Stimulated activated naive CD8-positive, alpha-beta T cell treated with anti-CD3 and anti-CD28 coated beads, Interleukin-15, Interleukin-2, amounts not matched to agents 100 U/mL and 50 U/mL, for 24 hours (primary cell): ENCODE measurements at regions not wholly inside any gene's neighbourhood (a gene's known extent, or its start where the extent isn't known, plus 50 kb on each side); places are given as distances from the start of the nearest gene placed in this dataset.

Experiments
- ATAC-seq: fragments of 150-1000 bp; cut with Tn5 transposase; one replicate; pipeline ENCODE4 v1.10.0; 2021
- DNase-seq: peaks from one replicate; pipeline ENCODE4 v3.0.0; 2021

DNA sequence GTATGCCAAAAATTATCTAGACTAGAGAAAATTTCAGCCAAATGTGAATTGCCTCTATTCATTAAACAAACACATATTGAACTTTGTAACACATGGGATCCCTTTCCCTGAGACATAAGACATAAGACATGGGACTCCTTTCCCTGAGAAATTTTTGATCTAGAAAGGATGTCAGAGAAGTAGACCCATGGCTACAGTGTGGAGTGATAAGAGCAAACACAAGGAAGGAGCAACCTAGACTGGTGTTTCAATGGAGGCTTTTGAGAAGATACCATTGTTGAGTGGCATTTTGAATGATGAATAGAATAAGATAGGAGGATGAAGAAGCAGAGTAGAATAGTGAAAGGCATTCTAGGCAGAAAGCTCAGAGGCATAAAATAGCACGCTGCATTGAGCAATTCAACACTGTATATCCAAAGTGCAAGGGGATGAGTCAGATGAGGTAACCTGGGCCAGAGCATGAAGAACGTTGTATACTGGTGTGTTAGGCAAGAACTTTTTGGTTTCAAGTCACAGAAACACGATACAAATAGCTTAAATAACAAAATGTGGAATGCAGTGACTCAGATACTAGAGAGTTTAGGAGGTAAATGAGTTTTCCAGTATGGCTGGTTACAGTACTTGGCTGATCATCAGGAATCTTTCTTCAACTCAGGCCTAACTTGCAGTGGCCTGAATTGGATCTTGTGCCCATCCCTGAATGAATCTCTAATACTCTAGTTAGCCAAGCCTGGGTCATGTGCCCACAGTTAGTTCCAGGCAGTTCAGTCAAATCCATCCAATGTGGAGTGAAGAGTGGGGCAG is 129.8 kb upstream of the TANK start:
- no peak for DNase-seq
- ATAC-seq, result no peak

DNA sequence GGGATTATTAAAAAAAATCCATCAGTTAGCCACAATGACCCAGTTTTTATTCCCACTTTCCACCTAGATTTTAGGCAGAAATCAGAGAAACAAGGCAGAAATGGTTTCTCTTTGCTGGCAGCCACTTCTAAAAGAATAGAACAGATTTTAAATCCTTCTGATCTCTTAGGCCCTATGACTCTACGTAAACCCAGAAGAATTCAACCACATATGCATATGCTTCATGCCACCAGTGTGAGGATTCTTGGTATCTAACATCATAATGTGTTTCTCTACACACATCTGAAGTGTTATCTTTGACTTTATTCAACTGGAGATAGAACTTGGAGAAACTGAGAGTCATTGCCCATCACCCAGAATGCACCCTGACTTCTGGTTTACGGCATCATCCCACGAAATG is 128.7 kb upstream of the TANK start:
- ATAC-seq (no peak), DNase-seq (no peak)

DNA sequence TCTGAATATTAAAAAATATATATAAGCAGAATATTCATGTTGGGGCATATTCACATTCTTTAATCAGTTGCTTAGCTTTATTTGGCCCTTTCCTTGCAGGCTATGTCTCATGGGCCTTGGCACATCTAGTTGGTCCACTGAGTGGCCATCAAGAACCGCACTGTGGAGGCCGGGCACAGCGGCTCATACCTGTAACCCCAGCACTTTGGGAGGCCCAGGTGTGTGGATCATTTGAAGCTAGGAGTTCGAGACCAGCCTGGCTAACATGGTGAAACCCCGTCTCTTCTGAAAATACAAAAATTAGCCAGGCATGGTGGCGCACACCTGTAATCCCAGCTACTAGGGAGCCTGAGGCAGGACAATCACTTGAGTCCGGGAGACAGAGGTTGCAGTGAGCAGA is 127.6 kb upstream of the TANK start:
- DNase-seq (no peak), ATAC-seq (no peak)

DNA sequence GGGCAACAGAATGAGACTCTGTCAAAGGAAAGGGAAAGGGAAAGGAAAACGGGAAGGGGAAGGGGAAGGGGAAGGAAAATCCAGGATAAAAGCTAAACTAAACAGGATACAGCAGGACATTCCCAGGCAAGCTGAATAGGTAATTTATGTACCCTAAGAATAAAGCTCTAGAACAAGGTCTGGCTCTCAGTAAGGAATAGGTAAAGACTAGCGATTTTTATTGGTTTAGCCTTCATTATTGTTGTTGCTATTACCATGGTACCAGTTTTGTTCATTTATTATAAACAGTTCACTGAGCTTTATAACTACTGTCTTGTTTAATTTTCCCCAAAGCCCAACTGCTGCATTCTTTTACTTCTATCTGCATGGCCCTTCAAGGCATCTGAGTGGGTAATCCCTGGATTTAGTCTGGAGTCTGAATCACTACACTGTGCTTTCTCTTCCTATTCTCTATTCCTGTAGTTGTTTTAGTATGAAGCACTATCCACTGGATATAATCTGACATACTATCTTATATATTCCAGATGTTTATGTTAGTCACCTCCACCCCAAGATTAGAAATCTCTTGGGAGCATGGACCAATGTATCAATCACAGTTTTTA is 127.1 kb upstream of the TANK start:
- ATAC-seq, result no peak
- no peak for DNase-seq

DNA sequence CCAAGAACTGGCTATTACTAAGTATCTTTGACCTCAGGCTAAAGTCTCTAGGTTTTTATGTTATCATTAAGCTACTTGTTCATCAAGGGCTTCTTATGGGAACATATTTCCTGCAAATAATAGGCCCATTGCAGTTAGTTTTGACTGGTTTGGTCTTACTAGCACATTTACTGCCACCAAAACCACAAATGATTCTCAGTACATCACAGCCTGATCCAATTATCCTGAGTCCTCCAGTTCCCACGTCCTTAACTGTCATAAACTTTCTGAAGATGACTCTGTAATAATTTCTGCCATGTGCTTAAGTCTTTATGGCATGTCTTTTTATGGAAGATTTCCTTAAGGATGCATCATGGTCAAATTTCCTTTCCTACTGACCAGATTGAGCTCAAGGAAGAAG is 123.3 kb upstream of the TANK start:
- ATAC-seq (no peak), DNase-seq (no peak)

DNA sequence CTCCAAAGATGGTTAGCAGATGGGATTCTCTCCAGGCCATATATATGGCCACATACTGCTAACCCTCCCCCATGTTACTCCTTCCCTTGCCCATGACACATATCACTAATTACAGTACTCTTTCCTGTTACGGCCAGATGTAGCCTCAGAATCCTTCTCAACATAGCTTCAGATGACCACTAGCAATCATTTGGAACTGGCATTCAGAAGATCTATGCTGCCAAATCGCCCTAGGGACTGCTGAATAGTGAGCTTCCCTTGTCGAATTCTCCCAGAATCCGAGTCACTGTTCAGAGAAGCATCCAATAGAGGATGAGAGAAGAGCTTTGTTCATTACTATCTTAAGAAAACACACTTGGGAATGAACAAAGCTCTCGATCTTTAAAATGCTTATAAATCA is 121.2 kb upstream of the TANK start:
- ATAC-seq (no peak), DNase-seq (no peak)

DNA sequence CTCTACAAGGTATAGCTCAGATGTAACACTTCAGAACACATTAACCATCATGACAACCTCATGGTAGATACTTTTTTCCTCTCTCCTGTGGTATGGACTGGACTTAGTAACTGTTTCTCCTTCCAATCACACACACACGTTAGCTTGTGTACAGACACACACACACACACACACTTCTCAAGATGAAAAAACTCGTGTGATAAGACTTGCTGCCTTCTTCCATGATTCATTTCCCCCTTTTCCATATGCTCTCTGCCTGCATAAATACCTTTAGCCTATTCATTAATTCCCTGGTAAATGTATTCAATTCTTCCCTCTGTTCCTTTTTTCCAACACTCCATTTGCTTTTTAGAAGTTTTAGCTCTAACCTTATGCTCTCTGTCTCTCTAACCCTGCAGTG is 118.9 kb upstream of the TANK start:
- DNase-seq (no peak), ATAC-seq (no peak)

DNA sequence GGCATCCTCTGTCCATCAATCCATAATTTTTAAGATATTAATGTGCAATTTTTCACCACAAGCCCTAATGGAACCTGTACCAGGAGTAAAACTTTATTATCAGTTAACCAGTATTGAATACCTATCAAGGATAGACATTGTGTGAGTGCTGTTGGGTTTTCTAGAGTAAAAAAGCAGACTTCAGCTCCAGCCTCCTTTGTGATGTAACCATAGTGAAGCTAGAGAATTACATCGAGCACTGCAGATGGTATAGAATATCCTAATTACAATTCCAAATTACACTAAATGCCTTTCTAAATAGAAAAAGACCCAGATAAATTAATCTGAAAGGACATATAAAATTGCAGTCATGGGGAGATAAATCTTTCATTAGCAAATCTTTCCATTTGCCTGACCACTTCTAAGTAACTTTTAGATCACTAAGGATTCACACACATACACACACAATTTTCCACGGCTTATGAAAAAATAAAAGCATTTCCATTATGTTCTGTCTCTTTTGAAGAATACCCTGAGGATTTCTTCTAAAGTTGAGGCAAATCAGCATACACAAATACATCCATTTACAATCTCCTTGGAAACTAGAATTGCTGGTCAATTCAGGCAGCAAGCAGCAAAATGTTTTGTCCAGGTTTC is 117.1 kb upstream of the TANK start:
- DNase-seq, result no peak
- no peak for ATAC-seq

DNA sequence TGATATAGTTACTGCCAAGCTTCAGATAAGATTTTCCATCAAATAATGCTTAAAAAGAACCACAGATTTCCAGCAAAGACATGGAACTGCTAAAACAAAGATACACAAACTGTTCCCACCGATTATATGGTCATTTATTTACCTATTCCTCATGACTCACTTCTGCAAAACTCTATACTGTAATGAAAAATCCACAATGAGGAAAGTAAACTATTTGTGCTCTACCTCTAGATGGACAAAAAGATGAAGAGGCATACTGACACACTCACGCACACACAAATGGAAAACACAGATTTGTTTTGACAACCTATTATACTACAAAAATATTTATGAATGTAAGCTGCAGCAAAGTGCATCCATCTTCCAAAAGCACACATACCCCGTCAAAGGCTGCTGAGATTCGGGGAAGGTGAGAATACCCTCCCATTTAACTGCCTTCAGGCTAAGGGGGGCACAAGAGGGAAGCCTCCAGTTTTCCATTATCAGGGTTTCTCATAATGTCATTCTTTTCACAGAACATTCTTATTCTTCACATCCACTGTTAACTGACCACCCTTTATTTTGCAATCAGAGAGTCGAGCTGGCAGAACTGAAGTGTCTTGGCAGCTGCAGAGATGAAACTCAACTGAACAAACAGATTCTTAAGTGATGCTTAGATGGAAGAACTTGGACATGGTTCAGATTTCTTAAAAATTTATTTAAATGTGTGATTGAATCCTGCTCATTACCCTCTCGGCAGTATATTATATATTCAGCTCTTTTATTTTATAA is 115.9 kb upstream of the TANK start:
- no peak for ATAC-seq
- no peak for DNase-seq

DNA sequence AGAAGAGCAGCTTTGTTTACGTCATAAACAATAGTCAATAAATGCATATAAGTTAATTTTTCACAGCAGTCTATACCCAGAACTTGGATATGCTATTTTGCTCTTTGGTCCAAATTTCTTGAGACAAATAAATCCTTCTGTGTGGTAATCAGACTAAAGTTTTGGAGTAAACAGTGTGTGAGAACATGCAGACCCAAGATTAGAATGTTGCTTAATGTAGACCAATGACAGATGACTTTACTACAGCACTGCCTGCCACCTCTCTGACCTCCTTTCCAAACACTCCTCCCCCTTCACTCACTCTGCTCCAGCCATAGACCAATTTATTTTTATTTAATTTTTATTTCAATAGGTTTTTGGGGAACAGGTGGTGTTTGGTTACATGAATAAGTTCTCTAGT is 115.3 kb upstream of the TANK start:
- ATAC-seq (no peak), DNase-seq (no peak)

DNA sequence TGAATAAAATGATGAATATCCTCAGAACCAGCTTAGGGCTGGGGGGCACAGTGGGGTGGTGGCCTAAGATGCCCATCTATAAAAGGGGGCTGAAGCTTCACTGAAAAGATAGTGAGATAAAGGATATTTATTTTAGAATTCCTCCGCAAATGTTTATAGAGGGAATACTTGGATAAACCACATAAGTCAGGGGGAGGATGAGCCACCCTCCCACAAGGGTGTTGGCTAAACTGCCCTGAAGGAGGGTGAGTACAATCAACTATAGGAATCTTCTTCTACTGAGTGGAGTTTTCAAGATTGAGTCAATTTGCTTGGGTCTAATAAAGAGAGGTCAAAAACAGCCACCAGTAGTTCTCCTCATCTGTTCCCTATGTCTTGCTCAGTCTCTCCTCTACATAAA is 114.5 kb upstream of the TANK start:
- DNase-seq (no peak), ATAC-seq (no peak)

DNA sequence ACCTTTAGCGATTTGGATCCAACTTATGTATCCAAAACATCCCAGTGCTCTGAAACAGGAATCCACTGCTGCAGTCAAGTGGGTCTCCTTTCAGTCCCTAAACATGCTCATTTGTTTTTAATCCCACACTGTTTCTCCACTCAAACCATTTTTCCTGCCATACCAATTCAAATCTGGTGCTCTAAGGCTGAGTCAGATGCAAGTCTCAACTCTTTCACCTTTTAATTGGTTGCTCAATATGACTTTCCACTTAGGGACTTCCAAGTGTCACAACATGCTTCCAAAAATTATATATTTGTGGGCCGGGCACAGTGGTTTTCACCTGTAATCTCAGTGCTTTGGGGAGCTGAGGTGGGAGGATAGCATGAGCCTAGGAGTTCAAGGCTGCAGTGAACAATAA is 113.4 kb upstream of the TANK start:
- no peak for ATAC-seq
- no peak for DNase-seq

DNA sequence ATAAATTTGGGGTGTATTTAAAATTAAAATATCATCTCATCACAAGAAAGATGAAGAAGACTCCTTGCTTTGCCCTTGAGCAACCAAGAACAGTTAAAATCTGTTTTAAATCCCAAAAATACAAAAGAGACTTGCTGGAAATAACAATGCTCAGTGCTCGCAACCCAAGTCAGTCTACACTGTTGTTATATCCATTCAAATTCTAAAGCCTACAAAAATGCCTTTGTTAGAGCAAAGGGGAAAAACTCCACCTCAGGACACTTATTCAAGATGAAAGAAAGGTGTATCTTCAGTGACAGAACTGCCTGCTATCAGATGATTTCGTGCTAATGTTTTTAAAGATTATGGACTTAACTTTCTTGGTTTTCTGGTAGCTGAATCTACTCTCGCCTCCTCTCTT is 111.9 kb upstream of the TANK start:
- DNase-seq, result no peak
- ATAC-seq, result no peak

DNA sequence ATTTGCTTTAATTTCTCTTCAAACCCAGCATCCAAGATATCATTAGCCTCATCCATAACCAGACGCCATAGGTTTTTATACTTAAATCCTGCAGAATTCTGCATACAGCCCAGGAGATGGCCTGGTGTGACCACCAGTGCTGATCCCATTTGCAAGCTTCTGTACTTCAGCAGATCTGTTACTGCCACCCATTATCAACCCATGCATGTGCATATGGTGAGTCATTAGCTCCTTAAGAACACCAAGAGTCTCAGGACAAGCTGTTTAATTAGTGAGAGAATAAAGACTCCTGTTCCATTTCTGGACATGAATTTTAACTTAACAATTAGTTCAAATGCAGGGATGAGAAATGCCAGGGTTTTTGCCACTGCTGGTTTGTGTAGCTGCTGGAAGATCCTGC is 110.7 kb upstream of the TANK start:
- no peak for DNase-seq
- ATAC-seq, result no peak

DNA sequence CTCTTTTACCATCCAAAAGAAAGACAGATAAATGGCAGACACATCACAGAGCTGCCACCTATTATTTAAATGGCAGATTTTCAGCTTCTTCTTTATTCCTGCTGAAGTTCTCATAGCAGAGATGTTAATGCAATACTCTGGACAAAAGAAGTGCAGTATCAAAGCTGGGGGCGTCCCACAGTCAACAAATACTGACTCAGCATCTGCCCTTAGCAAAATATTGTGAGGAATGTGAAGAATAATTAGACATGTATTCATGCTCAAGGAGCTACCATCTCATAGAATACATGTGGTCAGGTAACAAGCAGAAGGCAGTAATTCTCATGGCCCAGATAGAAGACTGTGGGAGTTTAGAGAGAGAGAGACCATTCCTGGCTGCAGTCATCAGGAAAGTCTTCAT is 108.0 kb upstream of the TANK start:
- DNase-seq (no peak), ATAC-seq (no peak)

DNA sequence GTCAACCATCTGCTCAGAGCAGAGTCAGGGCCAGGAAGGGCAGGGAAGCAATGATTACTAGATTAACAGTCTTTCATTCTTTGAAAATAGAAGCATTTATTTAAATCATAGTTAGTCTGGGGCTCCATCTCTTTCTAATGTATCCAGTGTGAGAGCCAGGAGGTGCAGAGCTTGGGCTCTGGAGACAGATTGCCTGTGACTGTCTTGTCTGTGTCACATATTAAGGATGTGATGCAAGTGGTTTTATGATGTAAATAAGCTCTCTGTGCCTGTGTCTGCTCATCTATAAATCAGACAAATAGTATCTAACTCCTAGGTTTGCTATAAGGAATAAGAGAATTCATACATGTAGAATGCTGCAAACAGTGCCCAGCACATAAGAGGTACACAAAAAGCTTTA is 104.9 kb upstream of the TANK start:
- no peak for DNase-seq
- no peak for ATAC-seq

DNA sequence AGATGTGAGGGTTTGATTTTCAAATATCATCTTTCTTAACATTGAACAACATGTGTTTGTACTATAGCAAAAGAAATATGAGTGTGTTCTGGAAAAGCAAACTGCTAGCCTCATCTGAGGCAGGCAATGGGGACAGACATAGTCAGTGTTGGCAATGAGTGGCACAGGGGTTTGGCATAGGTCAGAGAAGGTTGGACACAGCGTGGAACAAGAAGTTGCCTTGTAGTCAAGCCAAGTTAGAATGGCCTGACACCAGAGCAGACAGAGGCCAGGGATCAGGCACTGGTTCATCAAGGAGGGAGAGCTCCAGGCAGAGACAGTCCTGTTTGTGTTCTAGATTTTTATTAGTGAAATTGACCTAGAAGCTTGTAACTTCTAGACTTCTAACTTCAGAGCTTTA is 100.8 kb upstream of the TANK start:
- no peak for DNase-seq
- no peak for ATAC-seq

DNA sequence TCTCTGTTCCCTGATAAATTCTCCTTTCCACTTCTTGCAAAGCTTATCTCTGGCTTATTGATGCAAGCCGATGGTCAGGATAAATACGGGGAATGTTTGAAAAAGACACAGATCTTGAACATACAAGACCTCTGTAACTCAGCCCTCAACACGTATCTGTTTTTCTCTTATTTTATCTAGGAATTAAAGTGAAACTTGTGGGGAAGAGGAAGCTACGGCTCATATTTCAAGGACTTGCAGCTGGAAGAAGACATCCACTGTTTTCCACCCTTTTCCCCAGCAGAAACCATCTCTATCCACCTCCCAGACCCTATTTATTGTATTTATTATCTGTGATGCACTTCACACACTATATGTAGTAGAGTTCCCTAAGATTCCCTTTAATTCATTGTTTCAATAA is 98.4 kb upstream of the TANK start:
- DNase-seq (no peak), ATAC-seq (no peak)

DNA sequence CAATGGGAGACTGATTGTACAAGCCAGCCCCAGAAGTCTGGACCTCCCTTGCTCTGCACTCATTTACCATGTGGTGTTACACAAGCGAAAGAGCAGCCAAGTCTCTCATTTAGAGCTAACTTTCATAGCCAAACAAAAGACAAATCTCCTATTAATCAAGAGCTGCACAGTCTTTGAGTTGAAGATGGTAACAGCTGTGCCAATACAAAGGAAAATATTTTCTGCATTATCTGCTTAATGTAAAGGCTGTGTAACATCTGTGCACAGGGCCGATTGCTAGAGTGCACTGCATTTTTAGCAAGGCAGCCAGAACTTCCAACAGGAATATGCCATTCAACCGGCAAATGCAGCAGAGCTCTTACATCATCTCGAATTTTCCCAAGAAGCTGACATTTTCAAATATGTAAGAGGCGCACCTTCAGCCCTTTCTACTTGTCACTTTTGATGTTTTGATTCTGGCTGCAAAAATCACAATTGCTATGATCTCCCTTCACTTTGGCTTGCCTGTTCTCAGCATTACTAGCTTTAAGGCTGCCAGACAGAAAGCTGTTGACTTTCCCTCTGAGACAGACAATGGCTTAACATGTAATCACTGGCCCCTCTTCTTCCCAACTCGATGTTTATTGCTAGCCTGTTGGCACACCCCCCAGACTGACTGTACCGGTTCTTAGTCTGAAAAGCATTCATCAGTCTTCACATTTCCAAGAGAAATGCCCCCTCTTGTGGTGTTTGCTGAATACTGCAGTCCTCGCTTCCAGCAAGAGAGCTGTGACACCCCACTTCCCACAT is 96.9 kb upstream of the TANK start:
- DNase-seq (peak; percentile 67), ATAC-seq (peak; percentile 84)

DNA sequence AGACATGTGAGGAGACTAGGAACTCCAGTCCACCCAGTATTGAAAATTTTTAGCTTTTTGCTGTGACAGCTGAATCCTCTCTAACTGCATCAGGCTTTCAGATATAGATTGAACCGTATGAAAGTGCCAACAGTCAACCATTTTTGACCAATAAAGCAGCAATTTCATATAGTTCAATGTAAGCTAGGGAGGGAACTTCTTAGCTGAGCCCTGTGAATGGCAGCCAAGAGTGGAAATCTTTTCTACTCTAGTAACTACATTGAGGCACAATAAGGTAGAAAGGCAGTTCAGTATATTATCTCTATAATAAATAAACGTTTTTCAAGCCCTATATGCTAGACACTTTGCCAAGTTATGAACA is 96.3 kb upstream of the TANK start:
- DNase-seq (no peak), ATAC-seq (no peak)

DNA sequence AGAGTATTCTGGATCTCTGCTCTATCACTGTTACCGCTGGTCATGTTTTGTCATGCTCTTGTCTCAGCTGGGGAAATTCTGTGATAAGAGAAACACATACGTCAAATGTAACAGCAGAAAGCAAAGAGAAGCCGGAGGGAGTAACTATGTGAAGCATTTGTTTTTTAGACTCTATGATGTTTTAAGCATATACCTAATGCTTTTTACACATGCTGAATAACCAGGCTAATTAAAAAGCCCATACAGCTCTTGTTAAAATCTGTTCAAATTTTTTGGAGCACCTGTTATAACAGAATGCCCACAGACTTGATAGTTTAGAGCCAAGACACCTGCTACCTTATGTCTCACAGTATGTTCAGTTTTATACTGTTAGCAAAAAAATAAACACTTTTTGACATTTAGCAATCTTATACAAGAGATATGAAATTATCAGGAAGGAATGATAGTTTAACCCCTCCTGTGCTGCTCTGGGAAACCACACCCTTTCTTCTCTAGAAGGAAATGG is 92.3 kb upstream of the TANK start:
- ATAC-seq (no peak), DNase-seq (no peak)

DNA sequence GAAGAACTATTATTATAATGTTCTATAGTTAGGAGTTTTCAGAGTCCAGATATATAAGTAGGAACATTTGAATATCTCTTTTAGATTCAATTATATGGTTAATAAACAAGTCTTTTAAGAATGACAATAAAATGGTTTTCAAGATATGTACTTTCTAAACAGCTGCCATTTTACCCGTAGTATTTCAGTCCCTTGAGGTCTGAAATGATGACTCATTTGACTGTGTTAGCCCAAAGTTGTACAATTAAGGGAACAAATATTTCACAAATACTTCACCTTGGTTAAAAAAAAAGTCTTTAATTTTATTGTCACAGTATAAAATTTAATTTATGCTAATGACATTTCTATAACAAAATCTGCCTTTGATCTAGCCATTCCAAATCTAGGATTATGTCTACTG is 91.6 kb upstream of the TANK start:
- no peak for DNase-seq
- no peak for ATAC-seq
